SIG-M5 treated with dmso at 0.1 percent for 504 hours (cell line): ENCODE measurements at regions not wholly inside any gene's neighbourhood (a gene's known extent, or its start where the extent isn't known, plus 50 kb on each side); places are given as distances from the start of the nearest gene placed in this dataset.

Experiments
- DNase-seq: peaks from one replicate; lab custom pipeline; 2025; ENCODE audit not compliant: unreplicated experiment; lab: John Stamatoyannopoulos, UW

GRCh38 chr9:96183751-96184150 is 118.2 kb downstream of the HSD17B3 start:
- DNase-seq, result no peak

GRCh38 chr9:96178153-96178552 is 123.8 kb downstream of the HSD17B3 start:
- DNase-seq, result no peak

- DNase-seq, result no peak
Observed at GRCh38 chr9:96177719-96178028, 124.3 kb downstream of the HSD17B3 start.

GRCh38 chr9:96177005-96177718 is 124.8 kb downstream of the HSD17B3 start:
- DNase-seq, result no peak

- DNase-seq, result no peak
Observed at GRCh38 chr9:96175796-96176195, 126.2 kb downstream of the HSD17B3 start.

GRCh38 chr9:96175001-96175400 is 127.0 kb downstream of the HSD17B3 start:
- no peak for DNase-seq

GRCh38 chr9:96174371-96174770 is 127.6 kb downstream of the HSD17B3 start:
- no peak for DNase-seq

- no peak for DNase-seq
Observed at GRCh38 chr9:96173640-96174039, 128.3 kb downstream of the HSD17B3 start.

GRCh38 chr9:96172797-96173196 is 129.2 kb downstream of the HSD17B3 start:
- no peak for DNase-seq

- no peak for DNase-seq
Observed at GRCh38 chr9:96171728-96172127, 130.2 kb downstream of the HSD17B3 start.

GRCh38 chr9:96169901-96170300 is 132.1 kb downstream of the HSD17B3 start:
- DNase-seq, result no peak

GRCh38 chr9:96169484-96169883 is 132.5 kb downstream of the HSD17B3 start:
- no peak for DNase-seq

GRCh38 chr9:96168882-96169281 is 133.1 kb downstream of the HSD17B3 start:
- DNase-seq, result no peak

GRCh38 chr9:96167011-96167410 is 135.0 kb downstream of the HSD17B3 start:
- DNase-seq, result no peak

- DNase-seq, result no peak
Observed at GRCh38 chr9:96164268-96164683, 137.7 kb downstream of the HSD17B3 start.

- peak; percentile 86 for DNase-seq
Observed at GRCh38 chr9:96163712-96164111, 138.3 kb downstream of the HSD17B3 start.

GRCh38 chr9:96163161-96163560 is 138.8 kb downstream of the HSD17B3 start:
- peak; percentile 62 for DNase-seq

GRCh38 chr9:96161819-96162218 is 140.2 kb downstream of the HSD17B3 start:
- DNase-seq, result no peak

- DNase-seq, result no peak
Observed at GRCh38 chr9:96160866-96161265, 141.1 kb downstream of the HSD17B3 start.

- DNase-seq, result no peak
Observed at GRCh38 chr9:96160168-96160567, 141.8 kb downstream of the HSD17B3 start.

GRCh38 chr9:96159596-96159995 is 142.4 kb downstream of the HSD17B3 start:
- DNase-seq, result no peak

- peak; percentile 55 for DNase-seq
Observed at GRCh38 chr9:96158909-96159575, 142.9 kb downstream of the HSD17B3 start.

GRCh38 chr9:96158147-96158546 is 143.8 kb downstream of the HSD17B3 start:
- no peak for DNase-seq
